ACC112 (cell line): ENCODE measurements at regions not wholly inside any gene's neighbourhood (a gene's known extent, or its start where the extent isn't known, plus 50 kb on each side); places are given as distances from the start of the nearest gene placed in this dataset.

ENCODE experiments used
- H2AFZ ChIP-seq: fragments of 200-600 bp; sonication (generic); one replicate; pipeline ENCODE4 v1.6.0; 2017; ENCODE audit warnings: antibody characterized with exemption, low read length; ENCODE audit not compliant: unreplicated experiment
- H3K27ac ChIP-seq: fragments of 200-600 bp; sonication (generic); 2 replicates; pipeline ENCODE4 v1.5.1; 2014; ENCODE audit warnings: low read depth, mild to moderate bottlenecking, antibody characterized with exemption, low read length, moderate library complexity
- H3K27me3 ChIP-seq: fragments of 200-600 bp; sonication (generic); 2 replicates; pipeline ENCODE4 v1.6.1; 2014; ENCODE audit warnings: mild to moderate bottlenecking, antibody characterized with exemption, low read length, moderate library complexity, mixed read lengths; ENCODE audit not compliant: insufficient read depth
- H3K36me3 ChIP-seq: fragments of 200-600 bp; sonication (generic); 2 replicates; pipeline ENCODE4 v1.6.1; 2016; ENCODE audit warnings: mild to moderate bottlenecking, antibody characterized with exemption, low read length, moderate library complexity, mixed read lengths; ENCODE audit not compliant: insufficient read depth
- H3K4me1 ChIP-seq: fragments of 200-600 bp; sonication (generic); one replicate; pipeline ENCODE4 v1.6.1; 2016; ENCODE audit warnings: low read length, mixed read lengths; ENCODE audit not compliant: insufficient read depth, unreplicated experiment, control insufficient read depth
- H3K4me3 ChIP-seq: fragments of 200-600 bp; sonication (generic); 2 replicates; pipeline ENCODE4 v1.5.1; 2014; ENCODE audit warnings: mild to moderate bottlenecking, low read depth, low read length
- H3K79me2 ChIP-seq: fragments of 200-600 bp; sonication (generic); one replicate; pipeline ENCODE4 v1.6.0; 2016; ENCODE audit warnings: low read length; ENCODE audit not compliant: control insufficient read depth, unreplicated experiment, insufficient read depth

DNA sequence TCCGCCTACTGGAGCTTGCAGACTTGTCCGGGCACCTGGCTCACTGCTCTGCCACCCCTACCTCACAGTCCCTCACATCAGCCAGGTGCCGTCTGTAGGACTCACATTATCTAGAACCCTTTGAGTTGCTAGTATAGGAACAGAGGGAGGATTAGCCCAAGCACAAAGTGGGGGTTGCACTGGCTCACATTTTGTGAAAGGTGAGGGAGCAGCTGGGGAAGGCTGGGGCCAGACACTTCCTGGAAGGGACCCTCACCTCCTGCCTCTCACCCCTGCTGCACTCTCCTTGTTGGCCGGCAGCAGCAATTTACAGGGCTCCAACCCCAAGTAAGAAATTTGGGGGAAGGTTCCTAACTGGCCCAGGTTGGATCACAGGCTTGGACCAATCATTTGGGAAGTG, 1031.6 kb downstream of the BCL11B start:
- Histone ChIP-seq H3K4me1 (no peaks in the 10 kb centered on the region), H2AFZ (no peak overlapping the region), H3K36me3 (no peaks in the 10 kb centered on the region), H3K27ac (no peak overlapping the region), H3K79me2 (no peaks in the 10 kb centered on the region), H3K27me3 (no peaks in the 10 kb centered on the region), H3K4me3 (no peak overlapping the region)

DNA sequence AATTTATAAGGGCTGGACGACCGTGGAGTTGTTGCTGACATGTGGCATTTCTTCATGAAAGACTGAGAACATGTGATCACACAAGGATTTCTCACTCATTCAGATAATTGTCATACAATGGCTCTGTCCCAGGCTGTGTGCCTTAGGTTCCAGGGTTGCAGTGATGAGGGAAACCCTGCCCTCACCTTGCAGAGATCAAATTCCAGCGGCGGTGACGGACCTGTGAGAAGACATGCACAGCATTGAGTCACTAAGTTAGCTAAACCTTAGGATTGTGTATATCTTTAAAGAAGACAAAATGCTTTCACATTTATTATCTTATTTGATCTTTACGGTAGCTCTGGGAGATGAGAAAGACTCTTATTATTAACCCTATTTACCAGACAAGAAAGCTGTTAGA, 1029.1 kb downstream of the BCL11B start:
- H3K79me2 ChIP-seq = no peaks in the 10 kb centered on the region
- H3K36me3 ChIP-seq = no peaks in the 10 kb centered on the region
- no peak overlapping the region for H3K27ac ChIP-seq
- no peaks in the 10 kb centered on the region for H3K4me1 ChIP-seq
- H3K4me3 ChIP-seq = no peak overlapping the region
- H3K27me3 ChIP-seq = no peaks in the 10 kb centered on the region
- H2AFZ ChIP-seq = no peak overlapping the region

DNA sequence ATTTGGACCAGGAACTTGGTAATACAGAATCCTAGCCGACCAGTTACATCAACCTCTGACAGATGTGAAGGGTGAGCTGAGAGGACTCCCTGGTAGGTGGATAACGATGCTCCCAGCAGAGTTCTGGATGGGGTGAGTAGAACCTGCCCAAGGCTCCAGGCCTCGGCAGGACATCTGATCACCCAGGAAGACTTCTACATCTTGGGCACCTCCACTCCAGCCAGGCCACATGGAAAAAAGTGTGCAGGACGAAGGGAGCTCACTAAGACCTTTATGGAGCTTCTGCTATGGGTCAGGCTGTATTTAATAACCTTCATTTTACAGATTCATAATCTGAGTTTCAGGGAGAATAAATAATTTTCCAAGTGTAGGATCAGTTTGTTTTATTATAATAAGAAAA, 1028.7 kb downstream of the BCL11B start:
- Histone ChIP-seq H2AFZ (no peak overlapping the region), H3K27me3 (no peaks in the 10 kb centered on the region), H3K36me3 (no peaks in the 10 kb centered on the region), H3K27ac (no peak overlapping the region), H3K79me2 (no peaks in the 10 kb centered on the region), H3K4me1 (no peaks in the 10 kb centered on the region), H3K4me3 (no peak overlapping the region)

DNA sequence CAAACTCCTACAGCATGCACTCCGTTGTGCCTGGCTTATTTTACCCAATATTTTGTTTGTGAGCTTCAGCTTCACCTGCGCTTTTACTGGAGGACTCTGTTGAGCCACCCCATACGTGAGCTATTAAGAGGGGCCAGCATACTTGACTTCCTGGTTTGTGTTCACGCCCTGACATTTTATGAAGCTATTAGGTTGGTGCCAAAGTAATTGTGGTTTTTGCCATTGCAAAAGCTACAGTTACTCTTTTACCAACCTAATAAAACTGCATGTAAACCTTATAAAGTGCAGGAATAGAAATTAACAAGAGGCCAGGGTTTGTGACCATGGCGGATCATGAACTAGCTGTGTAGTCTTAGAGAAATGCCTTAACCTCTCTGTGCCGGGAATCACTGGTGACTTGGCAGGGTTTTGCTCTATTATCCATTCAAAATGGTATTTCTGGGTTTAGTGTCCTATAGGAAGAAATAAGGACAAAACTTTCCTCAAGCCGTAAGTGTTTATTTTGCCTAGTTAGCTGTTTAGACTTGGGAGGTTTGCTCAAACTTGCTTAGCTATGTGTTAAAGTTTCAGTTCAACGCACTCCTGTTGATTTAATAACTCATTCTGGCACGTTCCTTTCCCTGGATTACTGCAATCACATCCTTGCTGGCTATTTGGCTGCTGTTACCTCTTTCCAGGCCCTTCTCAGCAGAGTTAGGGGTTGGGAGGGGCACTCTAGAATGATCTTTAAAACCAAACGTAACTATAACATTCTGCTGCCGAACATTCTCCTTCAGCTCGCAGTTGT, 1027.6 kb downstream of the BCL11B start:
- Histone ChIP-seq H3K36me3 (no peaks in the 10 kb centered on the region), H3K79me2 (no peaks in the 10 kb centered on the region), H3K4me3 (no peak overlapping the region), H2AFZ (no peak overlapping the region), H3K4me1 (no peaks in the 10 kb centered on the region), H3K27me3 (no peaks in the 10 kb centered on the region), H3K27ac (no peak overlapping the region)

DNA sequence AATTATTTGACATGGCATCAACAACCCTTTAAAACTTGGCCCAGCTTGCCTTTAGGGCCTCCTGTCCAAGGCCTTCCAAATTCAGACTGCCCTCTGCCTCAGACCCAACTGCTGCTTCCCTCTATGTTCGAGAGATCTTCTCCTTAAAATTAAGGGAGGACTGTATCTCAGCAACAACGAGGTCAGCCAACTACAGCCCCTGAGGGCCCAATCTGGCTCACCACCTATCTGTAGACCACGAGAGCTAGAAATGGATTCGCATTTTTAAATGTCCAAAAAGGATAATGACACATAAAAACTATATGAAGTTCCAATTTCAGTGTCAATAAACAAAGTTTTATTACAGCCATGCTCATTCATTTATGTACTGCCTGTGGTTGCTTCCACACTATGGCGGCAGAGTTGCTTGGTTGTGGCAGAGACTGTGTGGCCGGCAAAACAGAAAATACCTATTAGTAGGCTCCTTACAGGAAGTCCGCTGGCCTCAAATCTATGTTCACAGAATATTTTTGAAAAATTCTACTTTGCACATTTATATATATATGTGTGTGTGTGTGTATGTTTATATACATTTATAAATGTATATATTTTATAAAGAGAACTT, 1026.9 kb downstream of the BCL11B start:
- Histone ChIP-seq H3K36me3 (no peaks in the 10 kb centered on the region), H3K79me2 (no peaks in the 10 kb centered on the region), H3K27ac (no peak overlapping the region), H3K27me3 (no peaks in the 10 kb centered on the region), H3K4me1 (no peaks in the 10 kb centered on the region), H3K4me3 (no peak overlapping the region), H2AFZ (no peak overlapping the region)

DNA sequence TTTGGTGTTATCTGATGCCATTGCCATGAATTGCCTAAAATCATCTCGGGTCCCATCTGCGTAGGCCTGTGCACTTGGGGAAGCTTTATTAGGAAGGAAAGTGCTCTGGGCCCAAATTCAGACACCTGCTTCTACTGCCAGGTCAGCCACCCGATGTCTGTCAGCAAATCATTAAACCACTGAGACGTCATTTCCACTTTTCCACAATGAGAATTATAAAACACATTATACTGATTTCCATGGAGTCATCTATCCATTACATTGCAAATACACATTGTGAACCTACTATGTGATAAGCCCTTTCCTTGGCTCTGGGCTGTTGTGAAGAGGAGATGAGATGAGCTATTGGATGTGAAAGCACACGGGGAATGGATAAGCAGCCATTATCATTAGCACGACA, 1022.9 kb downstream of the BCL11B start:
- H3K79me2 ChIP-seq = no peaks in the 10 kb centered on the region
- no peak overlapping the region for H3K27ac ChIP-seq
- H3K4me3 ChIP-seq = no peak overlapping the region
- no peaks in the 10 kb centered on the region for H3K4me1 ChIP-seq
- H3K27me3 ChIP-seq = no peaks in the 10 kb centered on the region
- no peak overlapping the region for H2AFZ ChIP-seq
- no peaks in the 10 kb centered on the region for H3K36me3 ChIP-seq

DNA sequence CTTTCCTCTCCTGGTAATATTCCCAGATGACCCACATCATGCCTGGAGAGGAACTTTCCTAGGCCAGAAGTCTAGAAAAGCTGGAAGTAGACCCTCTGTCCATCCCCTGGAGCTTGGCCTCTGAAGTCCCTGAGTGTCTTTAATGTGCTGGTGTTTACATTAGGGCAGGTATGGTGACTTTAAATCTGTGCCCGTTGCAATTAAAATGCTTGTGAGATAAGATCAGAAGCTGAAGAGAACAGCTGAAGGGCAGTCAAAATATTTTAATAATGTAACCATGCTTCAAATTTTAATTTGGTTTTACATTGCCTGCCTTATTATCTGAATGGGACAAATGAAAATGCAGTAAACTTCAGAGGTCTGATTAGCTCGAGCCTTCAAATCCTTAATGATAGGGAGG, 1022.5 kb downstream of the BCL11B start:
- H3K36me3 ChIP-seq = no peaks in the 10 kb centered on the region
- H3K27ac ChIP-seq = no peak overlapping the region
- no peak overlapping the region for H3K4me3 ChIP-seq
- no peaks in the 10 kb centered on the region for H3K27me3 ChIP-seq
- no peaks in the 10 kb centered on the region for H3K4me1 ChIP-seq
- no peaks in the 10 kb centered on the region for H3K79me2 ChIP-seq
- H2AFZ ChIP-seq = no peak overlapping the region

DNA sequence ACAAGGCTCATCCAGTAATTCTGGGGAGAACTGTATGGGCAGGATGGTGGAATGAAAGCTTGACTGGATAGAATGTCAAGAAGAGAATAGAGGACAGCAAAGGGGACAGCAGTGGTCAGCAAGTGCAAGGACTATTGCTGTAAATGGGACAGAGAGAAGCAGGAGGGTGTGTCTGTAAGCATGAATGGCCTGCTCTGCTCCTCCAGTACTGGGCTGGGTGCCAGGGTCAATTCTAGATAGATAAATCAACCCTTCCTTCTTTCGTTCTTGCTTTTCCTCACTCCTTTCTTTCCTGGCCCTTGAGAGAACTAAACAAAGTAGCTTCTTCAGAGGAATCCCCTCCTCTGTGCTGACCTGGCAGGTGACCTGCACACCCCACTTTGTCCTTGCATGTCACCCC, 1019.2 kb downstream of the BCL11B start:
- H3K4me1 ChIP-seq = no peaks in the 10 kb centered on the region
- H2AFZ ChIP-seq = no peak overlapping the region
- no peaks in the 10 kb centered on the region for H3K79me2 ChIP-seq
- no peak overlapping the region for H3K27ac ChIP-seq
- H3K36me3 ChIP-seq = no peaks in the 10 kb centered on the region
- H3K27me3 ChIP-seq = no peaks in the 10 kb centered on the region
- H3K4me3 ChIP-seq = no peak overlapping the region

DNA sequence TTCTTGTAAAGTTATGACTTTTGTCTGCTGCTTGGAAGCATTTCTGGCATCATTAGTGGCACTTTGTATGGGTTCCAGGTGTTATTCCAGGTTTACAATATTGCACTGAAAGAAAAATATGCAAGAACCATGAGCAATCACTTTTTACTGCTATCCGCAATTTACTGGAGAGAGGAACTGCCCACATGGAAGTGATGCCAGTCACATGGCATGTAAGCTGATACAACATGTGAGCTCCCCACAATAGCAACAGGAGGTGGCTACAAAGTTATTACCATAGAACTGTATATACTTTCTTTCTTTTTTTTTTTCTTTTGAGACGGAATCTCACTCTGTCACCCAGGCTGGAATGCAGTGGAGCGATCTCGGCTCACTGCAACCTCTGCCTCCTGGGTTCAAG, 1012.1 kb downstream of the BCL11B start:
- H2AFZ ChIP-seq = no peak overlapping the region
- H3K27ac ChIP-seq = no peak overlapping the region
- H3K79me2 ChIP-seq = no peaks in the 10 kb centered on the region
- no peaks in the 10 kb centered on the region for H3K4me1 ChIP-seq
- H3K36me3 ChIP-seq = no peaks in the 10 kb centered on the region
- H3K27me3 ChIP-seq = no peaks in the 10 kb centered on the region
- H3K4me3 ChIP-seq = no peak overlapping the region

DNA sequence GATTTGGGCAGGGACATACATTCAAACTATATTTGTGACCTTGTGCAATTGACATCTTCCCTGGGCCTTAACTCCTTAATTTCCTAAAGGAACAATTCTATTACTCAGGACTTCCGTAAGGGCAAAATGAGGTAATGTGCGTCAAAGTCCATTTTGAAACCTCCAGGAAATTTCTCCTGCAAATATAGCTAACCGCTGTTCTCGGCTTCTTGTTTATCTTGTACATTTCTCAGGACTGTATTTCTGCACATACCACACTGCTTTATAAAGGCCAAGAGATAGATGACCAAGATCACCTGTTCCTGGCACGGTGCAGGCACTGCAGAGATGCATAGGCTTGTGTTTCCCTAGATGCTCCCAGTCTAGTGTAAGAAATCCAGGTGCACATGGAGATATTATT, 1009.4 kb downstream of the BCL11B start:
- Histone ChIP-seq H3K79me2 (no peaks in the 10 kb centered on the region), H3K4me3 (no peak overlapping the region), H3K27ac (no peak overlapping the region), H3K27me3 (no peaks in the 10 kb centered on the region), H2AFZ (no peak overlapping the region), H3K36me3 (no peaks in the 10 kb centered on the region), H3K4me1 (no peaks in the 10 kb centered on the region)

DNA sequence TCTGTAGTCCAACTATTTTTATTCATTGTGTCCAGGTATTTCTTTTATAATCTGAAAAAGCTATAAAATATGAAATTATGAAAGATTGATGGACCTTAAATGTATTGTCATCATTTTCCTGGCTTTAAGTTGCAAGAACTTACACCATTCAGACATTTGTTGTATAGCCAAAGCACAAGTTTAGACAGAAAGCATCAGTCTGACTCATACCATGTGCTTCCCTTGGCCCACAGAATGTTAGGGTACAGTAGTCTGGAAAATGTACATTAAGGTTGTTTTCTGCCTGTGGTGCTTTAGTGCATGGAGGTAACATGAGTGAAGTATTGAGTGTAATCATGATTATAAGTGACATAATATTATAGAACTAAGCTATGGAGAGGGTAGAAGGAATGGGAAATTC, 1002.5 kb downstream of the BCL11B start:
- no peaks in the 10 kb centered on the region for H3K36me3 ChIP-seq
- no peaks in the 10 kb centered on the region for H3K4me1 ChIP-seq
- no peak overlapping the region for H2AFZ ChIP-seq
- H3K27ac ChIP-seq = no peak overlapping the region
- no peak overlapping the region for H3K4me3 ChIP-seq
- H3K79me2 ChIP-seq = no peaks in the 10 kb centered on the region
- H3K27me3 ChIP-seq = no peaks in the 10 kb centered on the region
